PC-9 (cell line): ENCODE measurements at regions not wholly inside any gene's neighbourhood (a gene's known extent, or its start where the extent isn't known, plus 50 kb on each side); places are given as distances from the start of the nearest gene placed in this dataset.

Source experiments
- EZH2 ChIP-seq: fragments of 200-600 bp; sonication (generic); IDR thresholded peaks from 2 replicates; pipeline ENCODE4 v1.8.0; 2017; ENCODE audit warnings: antibody characterized with exemption, low read depth
- TF ChIP-seq, protein P1 (sequence below): fragments of 200-600 bp; sonication (generic); conservative IDR thresholded peaks from 2 replicates; pipeline ENCODE4 v1.6.1; 2017; ENCODE audit warnings: mixed run types, antibody characterized with exemption, mild to moderate bottlenecking, moderate library complexity

DNA sequence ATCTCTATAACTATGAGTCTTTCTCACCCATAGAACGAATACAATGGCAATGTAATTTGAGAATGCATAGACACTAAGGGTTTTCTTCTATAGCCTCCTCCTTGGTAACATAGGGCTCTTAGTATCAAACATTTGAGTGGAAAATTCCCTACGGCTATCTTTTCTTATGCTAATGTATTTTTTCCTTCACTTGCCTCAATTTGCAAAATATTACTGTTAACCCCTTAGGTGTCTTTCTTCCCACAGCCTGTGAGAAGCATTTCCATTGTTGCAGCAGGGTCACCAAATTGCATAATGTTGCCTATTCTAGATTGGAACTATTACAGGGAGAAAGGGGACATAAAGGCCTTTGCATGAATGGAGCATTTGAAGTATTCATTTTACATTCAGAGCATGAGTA is 140.5 kb upstream of the RAPGEF2 start:
- TF ChIP-seq, protein P1, sequence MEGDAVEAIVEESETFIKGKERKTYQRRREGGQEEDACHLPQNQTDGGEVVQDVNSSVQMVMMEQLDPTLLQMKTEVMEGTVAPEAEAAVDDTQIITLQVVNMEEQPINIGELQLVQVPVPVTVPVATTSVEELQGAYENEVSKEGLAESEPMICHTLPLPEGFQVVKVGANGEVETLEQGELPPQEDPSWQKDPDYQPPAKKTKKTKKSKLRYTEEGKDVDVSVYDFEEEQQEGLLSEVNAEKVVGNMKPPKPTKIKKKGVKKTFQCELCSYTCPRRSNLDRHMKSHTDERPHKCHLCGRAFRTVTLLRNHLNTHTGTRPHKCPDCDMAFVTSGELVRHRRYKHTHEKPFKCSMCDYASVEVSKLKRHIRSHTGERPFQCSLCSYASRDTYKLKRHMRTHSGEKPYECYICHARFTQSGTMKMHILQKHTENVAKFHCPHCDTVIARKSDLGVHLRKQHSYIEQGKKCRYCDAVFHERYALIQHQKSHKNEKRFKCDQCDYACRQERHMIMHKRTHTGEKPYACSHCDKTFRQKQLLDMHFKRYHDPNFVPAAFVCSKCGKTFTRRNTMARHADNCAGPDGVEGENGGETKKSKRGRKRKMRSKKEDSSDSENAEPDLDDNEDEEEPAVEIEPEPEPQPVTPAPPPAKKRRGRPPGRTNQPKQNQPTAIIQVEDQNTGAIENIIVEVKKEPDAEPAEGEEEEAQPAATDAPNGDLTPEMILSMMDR = no peak
- no peak for TF ChIP-seq EZH2
